ENCODE measurements at regions not wholly inside any gene's neighbourhood (a gene's known extent, or its start where the extent isn't known, plus 50 kb on each side); places are given as distances from the start of the nearest gene placed in this dataset.

DNA sequence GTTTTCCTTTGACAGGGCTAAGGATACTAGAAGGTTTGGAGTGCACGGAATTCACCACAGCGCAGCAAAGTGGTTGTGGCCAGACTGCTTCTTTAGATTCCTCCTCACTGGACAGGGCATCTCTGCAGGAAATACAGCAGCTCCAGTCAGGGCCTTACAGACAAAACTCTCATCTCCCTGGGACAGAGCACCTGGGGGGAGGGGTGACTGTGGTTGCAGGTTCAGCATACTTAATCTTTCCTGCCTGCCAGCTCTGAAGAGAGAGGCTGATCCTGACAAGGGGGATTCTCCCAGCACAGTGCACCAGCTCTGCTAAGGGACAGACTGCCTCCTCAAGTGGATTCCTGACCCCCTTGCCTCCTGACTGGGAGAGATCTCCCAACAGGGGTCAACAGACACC, 1257.9 kb downstream of the NXPH1 start:
- Histone ChIP-seq H3K23me2 (ENCODE audit: insufficient read length, low read depth, low read length, poor library complexity, severe bottlenecking) (no peaks in the 10 kb centered on the region), H3K4me2 (ENCODE audit: insufficient read depth, insufficient read length, low read length) (no peak overlapping the region)
- peaks cover 9 to 10% of the 10 kb centered on the region in 2 experiments for H3K4me1 Mint-ChIP-seq

More for the DNA sequence above, 1257.9 kb downstream of the NXPH1 start:
- Histone ChIP-seq H4K91ac (ENCODE audit: insufficient read length, low read depth, low read length) (no peak overlapping the region), H3K27ac (ENCODE audit: insufficient read length, low read depth, low read length) (no peak overlapping the region), H3K14ac (ENCODE audit: insufficient read depth, low read length) (peak overlapping the region; percentile 3; the same call in 1 of the 2 replicates), H3T11ph (ENCODE audit: low read length) (no peak overlapping the region), H3K27me3 (ENCODE audit: insufficient read depth, low read length) (no peaks in the 10 kb centered on the region), H3K56ac (ENCODE audit: insufficient read length, low read depth, low read length) (no peak overlapping the region), H2BK12ac (ENCODE audit: insufficient read length, low read depth, low read length) (no peak overlapping the region), H3K79me1 (ENCODE audit: insufficient read depth, low read depth, low read length, poor library complexity, severe bottlenecking) (no peaks in the 10 kb centered on the region), H2BK20ac (ENCODE audit: low read depth, low read length, poor library complexity, severe bottlenecking) (no peak overlapping the region), H3K4ac (ENCODE audit: low read depth, low read length) (no peak overlapping the region), H3K18ac (ENCODE audit: insufficient read length, low read depth, low read length) (no peak overlapping the region), H2BK15ac (ENCODE audit: low read depth, low read length) (no peak overlapping the region), H2AK5ac (ENCODE audit: insufficient read length, low read length) (no peak overlapping the region), H2AFZ (ENCODE audit: low read length) (no peak overlapping the region), H3K79me2 (ENCODE audit: insufficient read depth, low read length) (no peaks in the 10 kb centered on the region; the same call in 1 of the 2 replicates), H3K23ac (ENCODE audit: insufficient read length, low read depth, low read length) (no peak overlapping the region), H4K5ac (ENCODE audit: insufficient read length, low read depth, low read length) (no peak overlapping the region), H4K8ac (replicated peaks; ENCODE audit: insufficient read length, low read depth, low read length) (no peak overlapping the region), H3K9me3 (ENCODE audit: control insufficient read depth, low read depth, low read length) (no peaks in the 10 kb centered on the region), H3K4me1 (ENCODE audit: insufficient read depth, low read length) (no peaks in the 10 kb centered on the region; the same call in 1 of the 2 replicates), H2BK120ac (ENCODE audit: low read depth, low read length, poor library complexity, severe bottlenecking) (no peak overlapping the region), H3K9ac (ENCODE audit: extremely low read depth, insufficient read length, low read length) (no peak overlapping the region), H2BK5ac (ENCODE audit: insufficient read length, low read length) (no peak overlapping the region), H4K20me1 (ENCODE audit: control insufficient read depth, insufficient read depth, insufficient read length) (no peaks in the 10 kb centered on the region)
- WGBS (ENCODE audit: extremely low coverage, insufficient read length, low lambda C conversion rate): no CpG with 5 or more reads among the region's 2 CpGs
- no peak for TF ChIP-seq CTCF (conservative IDR thresholded peaks at IDR 0.05)
- peaks cover 3 to 4% of the 10 kb centered on the region in 2 experiments; a peak in 2 of 5 replicates for H3K9me3 Mint-ChIP-seq
- H3K27me3 Mint-ChIP-seq (ENCODE audit: low read depth): no peaks in the 10 kb centered on the region
- 0 out of 7 replicates have a peak overlapping the region, but pooled peaks of 1 of the 3 experiments have one; percentile 68 for H3K27ac Mint-ChIP-seq
- peak; percentile 39 for DNase-seq
- H3K4me3 Mint-ChIP-seq: no peak overlapping the region
- peaks cover 0 to 5% (median 0%) of the 10 kb centered on the region in 3 experiments; a peak in 4 of 7 replicates for H3K36me3 Mint-ChIP-seq (ENCODE audit: insufficient read depth in 1 of 3, low read depth in 3 of 3)

Measured in H9 (cell line).